ENCODE measurements at regions not wholly inside any gene's neighbourhood (a gene's known extent, or its start where the extent isn't known, plus 50 kb on each side); places are given as distances from the start of the nearest gene placed in this dataset.

DNA sequence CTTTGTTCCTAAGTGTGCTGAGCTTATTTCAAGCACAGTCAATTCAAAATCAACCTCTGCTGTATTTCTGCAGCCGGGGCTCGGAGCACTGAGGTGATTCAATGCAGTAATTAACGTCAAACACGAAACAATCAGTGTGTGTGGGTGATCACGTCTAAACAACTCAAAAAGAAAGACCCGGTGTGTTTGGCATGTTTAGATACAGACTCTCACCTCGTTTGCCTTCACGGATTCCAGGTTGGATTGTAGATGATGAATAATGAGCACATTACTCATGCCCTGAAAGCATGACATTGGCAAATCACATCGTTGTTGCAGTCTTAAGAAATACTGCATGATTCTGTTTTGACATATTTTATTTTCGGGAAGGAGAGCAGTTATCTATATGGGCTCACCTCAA is 231.0 kb downstream of the QKI start:
- Histone ChIP-seq H3K36me3 (ENCODE audit: control insufficient read depth, insufficient read depth, low read length) (no peaks in the 10 kb centered on the region), H3K27me3 (ENCODE audit: control insufficient read depth, insufficient read depth, low read length) (no peaks in the 10 kb centered on the region), H3K4me3 (ENCODE audit: low read depth, low read length) (no peak overlapping the region)
- no peak for DNase-seq (ENCODE audit: low read depth)
- TF ChIP-seq, protein P1, sequence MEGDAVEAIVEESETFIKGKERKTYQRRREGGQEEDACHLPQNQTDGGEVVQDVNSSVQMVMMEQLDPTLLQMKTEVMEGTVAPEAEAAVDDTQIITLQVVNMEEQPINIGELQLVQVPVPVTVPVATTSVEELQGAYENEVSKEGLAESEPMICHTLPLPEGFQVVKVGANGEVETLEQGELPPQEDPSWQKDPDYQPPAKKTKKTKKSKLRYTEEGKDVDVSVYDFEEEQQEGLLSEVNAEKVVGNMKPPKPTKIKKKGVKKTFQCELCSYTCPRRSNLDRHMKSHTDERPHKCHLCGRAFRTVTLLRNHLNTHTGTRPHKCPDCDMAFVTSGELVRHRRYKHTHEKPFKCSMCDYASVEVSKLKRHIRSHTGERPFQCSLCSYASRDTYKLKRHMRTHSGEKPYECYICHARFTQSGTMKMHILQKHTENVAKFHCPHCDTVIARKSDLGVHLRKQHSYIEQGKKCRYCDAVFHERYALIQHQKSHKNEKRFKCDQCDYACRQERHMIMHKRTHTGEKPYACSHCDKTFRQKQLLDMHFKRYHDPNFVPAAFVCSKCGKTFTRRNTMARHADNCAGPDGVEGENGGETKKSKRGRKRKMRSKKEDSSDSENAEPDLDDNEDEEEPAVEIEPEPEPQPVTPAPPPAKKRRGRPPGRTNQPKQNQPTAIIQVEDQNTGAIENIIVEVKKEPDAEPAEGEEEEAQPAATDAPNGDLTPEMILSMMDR (IDR thresholded peaks at IDR 0.05; ENCODE audit: insufficient read depth, low read length, poor library complexity, severe bottlenecking) = no peak

DNA sequence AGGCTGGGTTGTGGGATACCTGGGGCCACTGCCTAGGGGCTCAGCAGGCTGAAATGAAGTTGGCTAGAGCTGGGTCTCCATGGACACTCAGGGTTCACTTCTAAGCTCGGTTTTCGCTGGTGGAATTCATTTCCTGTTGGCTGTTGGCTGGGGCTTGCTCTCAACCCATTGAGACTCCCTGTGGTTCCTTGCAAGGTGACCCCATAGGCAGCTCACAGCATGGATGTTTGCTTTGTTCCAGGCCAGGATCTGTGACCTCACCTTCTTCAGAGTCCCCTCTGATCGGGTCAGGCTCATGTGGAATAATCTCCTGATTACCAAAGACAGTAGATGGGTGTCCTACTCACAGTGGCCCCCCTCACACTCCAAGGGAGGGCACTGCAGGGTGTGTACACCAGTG is 229.3 kb downstream of the QKI start:
- no peaks in the 10 kb centered on the region for H3K27me3 ChIP-seq (ENCODE audit: control insufficient read depth, insufficient read depth, low read length)
- TF ChIP-seq, protein P1 (IDR thresholded peaks at IDR 0.05; ENCODE audit: insufficient read depth, low read length, poor library complexity, severe bottlenecking) = no peak
- H3K4me3 ChIP-seq (ENCODE audit: low read depth, low read length) = no peak overlapping the region
- no peaks in the 10 kb centered on the region for H3K36me3 ChIP-seq (ENCODE audit: control insufficient read depth, insufficient read depth, low read length)
- DNase-seq (ENCODE audit: low read depth) = no peak

DNA sequence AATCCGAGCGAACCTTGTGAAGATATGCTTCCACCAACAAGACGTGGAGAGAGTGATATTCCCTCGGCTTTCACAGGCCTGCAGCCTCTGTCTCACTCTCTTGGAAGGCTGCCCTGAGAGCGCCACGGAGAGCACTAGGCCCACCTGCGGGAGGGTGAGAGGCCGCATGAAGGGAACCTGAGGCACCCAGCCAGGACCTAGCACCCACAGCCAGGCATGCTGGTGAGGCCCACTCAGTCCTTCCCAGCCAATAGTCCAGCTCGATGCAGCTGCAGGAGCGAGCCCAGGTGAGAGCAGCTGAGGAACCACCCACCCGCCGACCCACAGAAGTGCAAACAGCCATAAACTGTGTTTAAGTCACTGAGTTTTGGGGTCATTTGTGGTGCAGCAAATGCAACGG is 227.2 kb downstream of the QKI start:
- Histone ChIP-seq H3K4me3 (ENCODE audit: low read depth, low read length) (no peak overlapping the region), H3K36me3 (ENCODE audit: control insufficient read depth, insufficient read depth, low read length) (no peaks in the 10 kb centered on the region), H3K27me3 (ENCODE audit: control insufficient read depth, insufficient read depth, low read length) (no peaks in the 10 kb centered on the region)
- no peak for DNase-seq (ENCODE audit: low read depth)
- TF ChIP-seq, protein P1 (IDR thresholded peaks at IDR 0.05; ENCODE audit: insufficient read depth, low read length, poor library complexity, severe bottlenecking) = no peak

DNA sequence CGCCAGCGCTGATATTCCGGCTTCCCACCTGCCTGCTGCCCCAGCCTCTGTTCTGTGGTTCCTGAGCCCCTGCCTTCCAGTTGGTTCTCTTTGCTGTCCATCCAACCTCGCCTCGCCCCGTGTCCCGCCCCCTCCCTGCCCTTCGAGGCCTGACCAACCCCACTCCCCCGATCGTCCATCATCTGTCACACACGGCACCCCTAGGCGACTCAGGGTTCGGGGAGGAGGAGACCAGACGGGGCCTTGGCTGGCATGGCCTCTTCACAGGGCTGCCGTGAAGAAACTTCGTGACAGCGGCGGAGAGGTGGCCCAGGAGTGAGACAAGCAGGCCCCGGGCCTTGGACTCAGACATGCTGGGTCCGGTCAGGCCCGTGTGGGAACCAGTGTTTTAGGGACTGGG is 226.1 kb downstream of the QKI start:
- Histone ChIP-seq H3K36me3 (ENCODE audit: control insufficient read depth, insufficient read depth, low read length) (no peaks in the 10 kb centered on the region), H3K27me3 (ENCODE audit: control insufficient read depth, insufficient read depth, low read length) (no peaks in the 10 kb centered on the region), H3K4me3 (ENCODE audit: low read depth, low read length) (no peak overlapping the region)
- no peak for DNase-seq (ENCODE audit: low read depth)
- TF ChIP-seq, protein P1 (IDR thresholded peaks at IDR 0.05; ENCODE audit: insufficient read depth, low read length, poor library complexity, severe bottlenecking) = no peak

DNA sequence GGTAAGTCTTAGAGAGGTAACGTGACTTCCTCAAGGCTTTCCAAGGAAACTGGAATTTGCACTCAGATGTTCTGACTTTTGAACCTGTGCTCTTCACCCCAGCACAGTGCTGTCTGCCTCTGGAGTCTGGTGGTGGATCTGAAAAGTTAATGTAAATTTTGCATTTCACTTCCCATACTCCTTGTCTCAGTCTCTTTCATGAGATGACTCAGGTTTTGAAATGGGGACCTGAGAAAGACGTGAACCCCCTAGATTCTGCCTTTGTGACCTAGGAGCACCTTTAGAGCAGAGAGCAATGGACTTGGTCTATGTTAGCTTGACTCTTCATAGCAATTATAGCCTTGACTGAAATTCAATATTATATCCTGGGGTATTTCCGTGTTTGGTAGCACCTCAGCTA is 223.0 kb downstream of the QKI start:
- Histone ChIP-seq H3K4me3 (ENCODE audit: low read depth, low read length) (no peak overlapping the region), H3K27me3 (ENCODE audit: control insufficient read depth, insufficient read depth, low read length) (no peaks in the 10 kb centered on the region), H3K36me3 (ENCODE audit: control insufficient read depth, insufficient read depth, low read length) (no peaks in the 10 kb centered on the region)
- TF ChIP-seq, protein P1 (IDR thresholded peaks at IDR 0.05; ENCODE audit: insufficient read depth, low read length, poor library complexity, severe bottlenecking) = no peak
- no peak for DNase-seq (ENCODE audit: low read depth)

DNA sequence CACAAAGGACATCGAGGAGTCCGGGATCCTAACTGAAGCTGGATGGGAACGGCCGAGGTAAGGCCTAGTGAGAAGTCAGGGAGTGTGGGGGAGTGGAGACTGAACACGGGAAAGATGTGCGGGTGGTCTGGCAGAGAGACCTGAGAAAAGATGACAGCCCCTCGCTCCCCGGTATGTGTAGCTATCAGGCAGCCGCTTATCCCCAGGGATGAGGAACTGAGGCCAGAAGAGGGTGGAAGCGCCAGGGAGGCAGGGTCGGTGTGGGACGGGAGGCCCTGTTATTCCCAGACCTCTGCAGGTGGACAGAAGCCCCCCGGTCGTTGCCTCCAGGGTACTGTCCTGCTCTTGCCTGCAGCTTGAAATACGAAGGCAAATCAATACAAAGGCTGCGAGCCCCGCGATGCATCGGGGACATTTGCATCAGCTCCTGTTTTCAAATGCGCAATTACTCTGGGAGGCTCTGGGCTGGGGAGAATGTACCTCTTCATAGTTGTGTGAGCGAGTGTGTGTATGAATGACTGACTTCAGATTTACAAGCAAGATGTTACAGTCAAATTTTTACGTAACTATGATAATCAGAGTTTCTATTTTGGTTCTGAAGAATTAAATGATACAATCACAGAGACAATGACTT is 221.3 kb downstream of the QKI start:
- Histone ChIP-seq H3K36me3 (ENCODE audit: control insufficient read depth, insufficient read depth, low read length) (no peaks in the 10 kb centered on the region), H3K27me3 (ENCODE audit: control insufficient read depth, insufficient read depth, low read length) (peaks cover 2% of the 10 kb centered on the region), H3K4me3 (ENCODE audit: low read depth, low read length) (no peak overlapping the region)
- TF ChIP-seq, protein P1 (IDR thresholded peaks at IDR 0.05; ENCODE audit: insufficient read depth, low read length, poor library complexity, severe bottlenecking) = no peak
- no peak for DNase-seq (ENCODE audit: low read depth)
